ENCODE measurements at regions not wholly inside any gene's neighbourhood (a gene's known extent, or its start where the extent isn't known, plus 50 kb on each side); places are given as distances from the start of the nearest gene placed in this dataset.
"Not testable (repeated sequence)": the region's sequence is repeated elsewhere in the genome, so short reads cannot be mapped to it uniquely, and the experiment has no call there.

DNA sequence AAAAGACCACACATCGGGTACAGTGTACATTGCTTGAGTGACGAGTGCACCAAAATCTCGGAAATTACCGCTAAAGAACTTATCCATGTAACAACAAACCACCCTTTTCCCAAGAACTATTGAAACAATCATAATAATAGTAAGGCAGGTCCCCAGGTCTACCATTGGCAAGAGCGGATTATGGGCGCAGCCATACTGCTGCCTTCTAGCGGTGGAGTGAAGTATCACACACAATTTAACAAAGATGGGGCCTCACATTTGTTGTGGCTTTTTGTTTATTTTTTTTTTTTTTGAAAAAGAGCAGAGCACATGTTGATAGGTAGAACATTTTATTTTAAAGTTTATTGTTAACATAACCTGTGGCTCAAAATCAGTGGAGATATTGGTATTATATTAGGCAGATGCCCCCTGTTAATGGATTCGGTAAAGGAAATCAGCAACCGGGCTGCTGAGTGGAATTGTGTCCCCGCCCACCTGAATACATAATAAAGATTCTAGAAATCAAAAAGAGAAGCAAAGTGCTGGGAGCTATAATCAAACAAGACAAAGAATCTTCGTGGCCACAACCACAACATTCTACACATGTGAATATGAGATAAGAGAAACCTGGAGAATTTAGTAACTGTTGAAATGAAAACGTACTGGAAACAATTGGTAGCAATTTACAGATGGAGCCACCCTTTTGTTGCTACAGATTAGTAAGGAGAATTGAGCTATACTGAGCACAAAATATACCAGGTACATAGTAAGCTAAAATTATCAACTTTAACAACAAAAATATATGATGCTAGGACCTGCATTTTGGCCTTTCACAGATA lies 94.2 kb upstream of the EXOC2 start:
- no peak for ATAC-seq
- no peak for DNase-seq
- intact Hi-C loops (cut with DNase I) = loop anchor here in 1 of 2 donors (5.0 kb wide), 1 partner anchor 195 kb away; no protein-coding TSS in a partner anchor

DNA sequence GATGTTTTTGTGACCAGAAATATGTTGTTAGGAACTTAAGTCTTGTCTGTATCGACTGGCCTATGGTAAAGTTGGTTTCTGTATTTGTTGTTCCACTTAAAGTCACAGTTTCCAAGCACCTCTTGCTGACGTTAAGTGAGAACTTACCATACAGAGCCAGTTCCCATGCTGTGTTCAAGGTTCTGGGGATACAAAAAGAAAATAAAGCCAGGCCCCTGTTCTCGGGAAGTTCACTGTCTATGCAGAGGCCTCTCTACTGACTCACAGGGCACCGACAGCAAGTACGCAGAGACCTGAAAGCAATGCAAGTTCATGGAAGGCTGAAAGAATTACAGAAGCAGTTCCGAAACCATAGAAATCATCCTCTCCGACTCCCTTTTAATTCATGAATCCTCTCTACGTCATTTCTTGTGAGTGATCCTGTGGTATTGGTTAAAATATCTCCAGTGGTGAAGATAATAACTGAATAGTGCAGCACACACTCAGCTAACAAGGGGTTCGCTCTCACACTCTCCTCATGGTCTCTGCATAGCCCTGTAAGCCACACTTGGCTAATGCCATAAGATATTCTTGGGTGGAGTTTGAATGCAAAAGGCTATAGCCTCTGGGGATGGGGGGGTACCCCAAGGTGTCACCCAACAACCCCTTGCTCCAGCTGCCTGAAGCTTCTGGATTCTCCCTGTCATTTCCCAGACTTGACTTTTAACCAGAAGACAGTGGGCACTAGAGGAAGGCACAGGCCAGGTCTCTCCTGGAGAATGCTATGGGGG lies 91.2 kb upstream of the EXOC2 start:
- intact Hi-C loops (cut with DNase I) = no loop called here
- no peak for DNase-seq
- ATAC-seq = no peak

DNA sequence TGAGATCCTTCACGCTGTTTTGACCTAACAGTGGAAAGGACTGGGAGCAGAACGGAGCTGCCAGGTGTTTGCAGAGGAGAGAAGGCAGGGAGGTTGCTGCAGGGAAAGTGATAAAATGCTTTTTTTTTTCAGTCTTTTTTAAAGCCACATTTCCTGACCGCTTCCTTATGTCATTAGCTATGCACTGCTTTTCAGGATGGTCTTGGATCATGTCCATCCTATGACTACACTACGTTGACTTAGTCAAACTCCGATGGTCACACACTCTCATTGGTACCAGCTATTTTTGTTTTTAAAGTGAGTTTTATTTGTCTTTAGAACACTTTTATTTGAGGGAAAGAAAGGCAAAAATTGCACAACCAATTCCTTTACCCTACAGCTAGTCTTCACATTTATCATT lies 89.2 kb upstream of the EXOC2 start:
- ATAC-seq (no peak), DNase-seq (no peak)
- intact Hi-C loops (cut with DNase I) = no loop called here

DNA sequence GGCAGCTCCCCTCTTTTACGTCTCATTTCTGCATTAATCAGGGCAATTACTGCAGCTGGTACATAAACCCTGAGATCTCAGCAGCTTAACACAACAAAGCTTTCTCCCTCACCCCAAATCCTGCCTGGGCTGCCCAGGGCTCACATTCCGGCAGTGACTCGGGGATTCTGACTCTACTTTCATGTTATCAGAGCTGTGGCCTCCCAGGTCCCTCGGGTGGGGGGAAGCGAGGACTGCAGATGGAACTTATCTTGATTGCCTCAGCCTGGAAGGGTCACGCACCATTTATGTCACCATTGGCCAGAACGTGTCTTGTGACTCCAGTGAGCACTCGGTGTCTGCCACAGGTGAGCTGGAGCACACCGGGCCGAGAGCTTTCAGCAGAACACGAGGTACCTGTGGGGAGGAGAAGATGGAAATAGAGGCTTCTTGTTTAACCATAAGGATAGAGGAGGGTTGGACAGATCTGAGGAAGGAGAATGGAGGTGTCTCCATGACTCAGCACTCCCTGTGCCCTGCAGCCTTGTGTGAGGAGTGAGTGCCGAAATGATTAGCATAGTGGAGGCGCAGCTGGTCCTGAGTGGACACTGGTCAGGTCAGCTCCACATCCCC lies 88.5 kb upstream of the EXOC2 start:
- intact Hi-C loops (cut with DNase I) = no loop called here
- DNase-seq (no peak), ATAC-seq (no peak)

DNA sequence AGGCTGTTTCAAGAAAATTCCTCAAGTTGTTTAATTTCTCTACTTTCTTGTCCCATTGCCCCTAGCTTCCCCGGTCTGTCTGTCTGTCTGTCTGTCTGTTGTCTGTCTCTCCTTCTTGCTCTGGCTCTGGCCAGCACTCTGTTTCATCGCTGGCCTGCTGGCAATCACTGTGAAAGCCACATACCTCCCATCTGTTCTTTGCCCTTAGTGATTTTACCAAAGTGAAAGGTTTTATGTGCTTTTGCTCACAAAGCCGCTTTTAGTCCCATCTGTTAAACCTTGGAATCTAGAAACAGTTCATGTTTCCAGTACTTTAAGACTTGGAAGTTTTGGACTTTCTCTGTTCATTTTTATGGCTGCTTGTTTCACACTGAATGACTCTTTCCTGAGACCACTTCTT lies 87.8 kb upstream of the EXOC2 start:
- no peak for ATAC-seq
- no peak for DNase-seq
- intact Hi-C loops (cut with DNase I) = no loop called here

DNA sequence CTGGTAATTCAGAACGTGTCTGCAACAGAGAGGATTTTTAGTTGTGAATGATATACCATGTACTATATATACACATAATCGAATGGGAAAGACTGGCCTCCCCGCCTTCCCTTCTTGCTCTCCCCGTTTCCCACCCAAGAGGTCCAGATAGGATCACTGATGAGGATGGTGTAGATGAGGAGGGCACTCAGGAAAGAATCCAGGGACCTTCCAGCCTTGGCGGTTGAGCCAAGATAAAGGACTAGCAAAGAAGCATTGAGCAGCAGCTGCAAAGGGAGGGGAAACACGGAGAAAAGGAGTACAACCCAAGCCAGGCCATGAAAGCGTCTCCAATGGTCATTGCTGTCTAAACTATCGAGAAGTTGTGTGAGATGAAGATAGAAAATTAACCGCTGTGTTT lies 84.0 kb upstream of the EXOC2 start:
- ATAC-seq (no peak), DNase-seq (no peak)
- intact Hi-C loops (cut with DNase I) = no loop called here

DNA sequence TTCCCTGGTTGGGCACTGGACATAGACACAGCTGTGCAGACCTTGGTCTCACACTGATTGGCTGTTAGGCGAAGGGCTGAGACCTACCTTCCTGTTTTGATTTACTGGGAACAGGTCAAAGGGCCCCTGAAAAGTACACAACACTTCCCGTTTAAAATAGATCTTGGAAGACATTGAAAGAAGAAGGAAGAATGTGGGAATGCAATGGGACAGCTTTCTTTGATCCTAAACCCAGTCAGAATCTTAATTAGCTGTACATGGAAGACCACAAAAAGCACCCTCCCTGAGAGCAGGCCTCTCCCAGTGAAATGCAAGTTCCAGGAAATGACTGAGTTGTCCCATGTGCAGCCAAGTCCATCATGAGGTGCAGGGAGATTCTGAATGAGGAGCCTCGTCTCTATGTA lies 83.6 kb upstream of the EXOC2 start:
- no peak for DNase-seq
- ATAC-seq = no peak
- intact Hi-C loops (cut with DNase I) = no loop called here

DNA sequence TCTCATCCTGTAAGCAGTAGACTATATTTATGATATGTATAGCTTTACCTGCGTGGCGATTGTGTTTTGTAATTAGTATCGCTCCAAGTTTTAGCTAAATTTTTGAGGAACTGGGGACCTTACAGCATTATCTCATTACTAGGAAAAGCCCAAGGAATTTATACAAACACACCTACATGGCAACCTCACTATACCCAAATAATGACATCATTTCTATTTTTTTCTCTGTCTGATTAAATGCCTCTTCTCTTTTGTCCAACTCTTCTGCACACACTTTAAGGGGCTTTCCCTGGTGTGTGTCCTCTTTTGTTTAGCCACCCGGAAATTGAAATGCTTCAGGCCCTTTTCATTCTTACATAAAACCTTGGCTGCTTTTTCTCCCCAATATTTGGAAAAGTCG lies 82.9 kb upstream of the EXOC2 start:
- DNase-seq (no peak), ATAC-seq (no peak)
- intact Hi-C loops (cut with DNase I) = no loop called here

DNA sequence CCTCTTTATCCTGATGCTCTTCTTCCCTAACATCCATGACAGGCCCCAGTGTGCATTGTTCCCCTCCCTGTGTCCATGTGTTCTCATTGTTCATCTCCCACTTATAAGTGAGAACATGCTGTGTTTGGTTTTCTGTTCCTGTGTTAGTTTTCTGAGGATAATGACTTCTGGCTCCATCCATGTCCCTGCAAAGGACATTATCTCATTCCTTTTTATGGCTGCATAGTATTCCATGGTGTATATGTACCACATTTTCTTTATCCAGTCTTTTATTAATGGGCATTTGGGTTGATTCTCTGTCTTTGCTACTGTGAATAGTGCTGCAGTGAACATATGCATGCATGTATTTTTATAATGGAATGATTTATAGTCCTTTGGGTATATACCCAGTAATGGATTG lies 78.7 kb upstream of the EXOC2 start:
- intact Hi-C loops (cut with DNase I); DNase-seq; ATAC-seq: not testable (repeated sequence)

DNA sequence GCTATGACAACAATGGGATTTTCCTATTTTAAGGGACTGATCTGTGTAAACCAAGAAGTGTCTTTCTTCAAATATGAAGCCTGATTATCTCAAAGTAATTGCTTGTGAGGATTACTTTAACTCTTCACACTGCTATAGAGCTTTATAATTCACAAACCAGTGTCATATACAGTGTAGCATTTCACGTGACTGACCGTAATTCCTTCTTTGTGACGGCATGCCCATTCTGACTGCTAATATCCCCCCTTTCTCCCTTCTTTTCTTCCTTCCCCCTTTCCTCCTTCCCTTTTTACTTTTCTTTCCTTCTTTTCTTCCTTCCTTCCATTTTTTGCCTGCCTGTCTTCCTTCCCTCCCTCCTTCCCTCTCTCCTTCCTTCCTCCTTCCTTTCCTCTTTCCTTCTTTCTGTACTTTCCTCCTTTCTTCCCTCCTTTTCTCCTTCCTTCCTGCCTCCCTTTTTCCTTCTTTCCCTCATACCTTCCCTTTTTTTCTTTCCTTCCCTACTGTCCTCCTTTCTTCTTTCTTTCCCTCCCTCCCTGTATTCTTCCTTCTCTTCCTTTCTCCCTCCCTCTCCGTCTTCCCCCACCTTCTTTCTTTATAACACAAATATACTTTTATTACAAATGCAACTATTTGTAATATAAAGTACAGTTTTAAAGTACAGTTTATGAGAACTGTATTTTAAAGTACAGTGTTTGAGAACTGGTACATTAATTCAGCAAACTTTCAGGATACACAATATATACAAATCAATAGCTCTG lies 75.0 kb upstream of the EXOC2 start:
- no peak for DNase-seq
- intact Hi-C loops (cut with DNase I) = no loop called here
- ATAC-seq = no peak

DNA sequence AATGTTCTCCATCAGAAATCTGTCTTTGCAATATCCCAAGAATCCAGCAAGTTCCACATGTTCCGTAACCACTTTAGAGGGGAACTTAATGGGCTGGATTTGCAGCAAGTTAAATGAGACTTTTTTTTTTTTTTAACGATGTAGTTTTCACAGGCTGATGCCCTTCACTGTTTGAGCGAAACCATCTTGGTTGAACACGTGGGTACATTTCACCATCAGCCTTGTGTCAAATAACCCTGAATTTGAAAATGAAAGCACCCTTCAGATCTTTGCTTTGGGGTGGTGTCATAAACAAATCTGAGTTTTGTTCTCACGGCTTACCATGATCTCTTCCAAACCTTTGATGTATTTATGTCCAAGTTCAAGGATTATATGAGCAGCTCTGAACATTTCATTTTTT lies 73.7 kb upstream of the EXOC2 start:
- ATAC-seq (no peak), DNase-seq (no peak)
- intact Hi-C loops (cut with DNase I) = no loop called here

DNA sequence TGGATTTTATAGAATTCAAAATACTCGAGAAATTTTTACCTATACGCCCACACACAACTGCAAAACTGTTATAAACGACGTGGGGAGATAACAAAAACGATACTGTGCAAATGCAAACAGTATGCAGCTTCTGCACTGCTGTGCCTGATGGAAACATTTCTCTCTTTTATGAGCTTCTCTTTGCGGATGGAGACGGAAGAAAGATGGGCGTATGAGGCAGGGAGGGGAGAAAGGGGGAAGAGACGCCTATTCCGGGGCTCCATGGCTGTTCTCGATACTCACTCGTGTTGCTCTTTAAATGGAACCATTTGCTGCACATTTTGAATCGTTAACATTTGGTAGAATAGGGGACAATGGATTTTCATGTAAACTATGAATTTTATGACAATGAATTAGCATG lies 69.1 kb upstream of the EXOC2 start:
- DNase-seq (no peak), ATAC-seq (no peak)
- intact Hi-C loops (cut with DNase I) = no loop called here

DNA sequence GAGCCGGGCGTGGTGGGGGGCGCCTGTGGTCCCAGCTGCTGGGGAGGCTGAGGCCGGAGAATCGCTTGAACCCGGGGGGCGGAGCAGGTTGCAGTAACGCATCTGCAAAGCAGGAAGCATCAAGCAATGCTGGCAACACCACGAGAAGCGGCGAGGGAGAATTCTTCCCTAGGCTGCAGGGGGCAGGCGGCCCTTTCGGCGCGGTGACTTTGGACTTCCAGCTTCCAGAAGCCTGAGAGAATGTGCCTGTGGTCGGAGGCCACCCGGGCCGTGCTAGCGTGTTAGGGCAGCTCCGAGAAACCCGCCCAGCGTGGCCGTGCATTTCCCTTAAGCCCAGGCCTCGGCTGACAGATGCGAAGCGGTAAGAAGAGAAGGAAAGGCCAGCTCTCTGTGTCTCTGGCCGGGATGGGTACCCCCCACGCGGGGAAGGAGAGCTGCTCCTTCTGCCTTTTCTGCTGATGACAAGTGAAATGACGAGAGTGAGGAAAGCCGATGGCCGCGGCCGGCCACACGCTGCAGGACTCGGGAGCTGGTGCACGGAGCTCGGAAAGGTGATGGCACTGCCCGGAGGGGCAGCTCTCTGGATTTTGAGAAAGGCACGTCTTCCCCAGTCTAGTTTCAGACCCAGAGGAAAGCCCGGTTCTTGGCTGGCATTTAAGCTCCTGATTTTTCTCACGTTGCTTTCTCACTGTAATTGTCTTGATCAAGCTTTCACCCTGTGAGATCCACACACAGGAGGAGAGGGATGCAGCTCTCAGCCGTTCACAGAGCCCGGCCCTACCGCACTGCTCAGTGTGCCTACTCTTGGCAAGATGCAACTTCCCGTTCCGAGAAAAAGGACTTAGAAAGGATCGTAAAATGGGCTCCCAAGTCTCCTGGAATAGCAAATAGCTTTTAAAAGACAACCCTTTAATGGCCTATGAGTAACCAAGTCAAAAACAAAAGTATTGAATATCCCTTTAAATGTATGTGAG lies 68.3 kb upstream of the EXOC2 start:
- intact Hi-C loops (cut with DNase I) = no loop called here
- ATAC-seq (no peak), DNase-seq (no peak)

DNA sequence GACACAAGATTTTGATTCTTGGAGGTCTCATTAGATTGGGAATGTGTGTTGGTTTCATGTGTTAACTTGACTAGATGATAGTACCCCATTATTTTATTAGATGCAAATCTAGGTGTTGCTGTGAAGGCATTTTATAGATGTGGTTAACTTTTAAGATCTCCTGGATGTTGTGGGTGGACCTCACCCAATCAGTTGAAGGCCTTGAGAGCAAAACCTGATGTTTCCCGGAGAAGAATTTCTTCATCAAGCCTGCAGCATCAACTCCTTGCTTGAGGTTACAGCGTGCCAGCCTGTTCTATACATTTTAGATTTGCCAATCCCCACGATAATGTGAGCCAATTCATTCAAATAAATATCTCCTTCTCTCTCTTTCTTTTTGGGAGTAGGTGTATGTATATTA lies 66.8 kb upstream of the EXOC2 start:
- no peak for ATAC-seq
- intact Hi-C loops (cut with DNase I) = no loop called here
- no peak for DNase-seq

DNA sequence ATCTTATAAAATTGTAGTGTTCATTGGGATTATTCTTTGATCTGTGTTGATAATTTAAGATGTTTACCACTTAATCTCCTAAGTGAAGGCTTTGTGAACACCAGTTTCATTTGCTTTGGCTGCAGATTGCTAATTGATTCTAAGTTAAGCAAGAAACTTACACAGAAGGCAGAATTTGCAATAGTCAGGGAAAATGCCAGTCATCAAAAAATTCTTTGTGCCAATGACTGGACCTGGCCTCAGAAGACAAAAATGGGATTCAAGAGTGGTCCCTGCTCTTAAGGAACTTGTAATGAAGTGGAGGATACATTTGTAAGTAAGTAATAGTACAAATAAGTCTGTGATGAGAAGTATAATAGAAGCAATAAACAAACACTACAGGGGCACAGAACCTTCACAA lies 63.3 kb upstream of the EXOC2 start:
- DNase-seq = no peak
- intact Hi-C loops (cut with DNase I) = no loop called here
- ATAC-seq = no peak

DNA sequence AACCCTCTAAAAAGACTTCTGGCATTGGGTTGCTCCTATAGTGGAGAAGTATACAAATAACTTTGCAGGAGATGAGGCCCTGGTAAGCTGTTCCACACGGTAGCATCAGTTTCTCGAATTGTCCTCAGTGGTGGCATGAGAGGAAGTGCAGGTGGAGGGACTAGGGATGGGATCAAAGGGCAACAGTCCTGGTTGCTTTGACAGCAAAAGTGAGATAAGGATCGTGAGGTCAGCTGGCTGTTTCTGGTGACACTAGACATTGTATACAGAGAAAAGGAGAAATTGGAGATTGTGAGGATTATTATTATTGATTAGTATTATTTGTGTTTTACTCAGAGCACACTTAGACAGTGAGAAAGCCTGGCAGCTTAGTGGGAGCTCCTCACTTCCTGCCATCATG lies 61.3 kb upstream of the EXOC2 start:
- intact Hi-C loops (cut with DNase I) = no loop called here
- ATAC-seq = no peak

DNA sequence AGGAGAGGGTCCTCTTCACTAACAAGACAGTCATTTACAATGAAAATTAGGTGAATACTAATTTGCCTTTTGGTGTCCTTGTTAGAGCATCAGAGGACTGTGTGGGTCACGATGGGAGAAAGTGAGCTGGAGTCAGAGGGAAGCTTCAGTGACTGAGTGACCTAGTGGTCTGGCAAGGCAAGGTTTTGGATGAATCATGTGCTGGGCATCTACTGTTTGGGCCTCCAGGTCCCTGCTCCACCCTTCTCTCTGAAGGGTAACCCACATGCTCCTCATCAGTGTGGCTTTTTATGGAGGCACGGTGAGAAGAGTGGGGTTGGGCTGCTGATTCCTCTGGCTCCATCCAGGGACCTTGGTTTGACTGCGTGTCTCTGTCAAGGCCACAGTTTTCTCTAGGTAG lies 60.5 kb upstream of the EXOC2 start:
- intact Hi-C loops (cut with DNase I) = no loop called here
- ATAC-seq (no peak), DNase-seq (no peak)

More for the DNA sequence above, 61.3 kb upstream of the EXOC2 start:
- no peak for DNase-seq

DNA sequence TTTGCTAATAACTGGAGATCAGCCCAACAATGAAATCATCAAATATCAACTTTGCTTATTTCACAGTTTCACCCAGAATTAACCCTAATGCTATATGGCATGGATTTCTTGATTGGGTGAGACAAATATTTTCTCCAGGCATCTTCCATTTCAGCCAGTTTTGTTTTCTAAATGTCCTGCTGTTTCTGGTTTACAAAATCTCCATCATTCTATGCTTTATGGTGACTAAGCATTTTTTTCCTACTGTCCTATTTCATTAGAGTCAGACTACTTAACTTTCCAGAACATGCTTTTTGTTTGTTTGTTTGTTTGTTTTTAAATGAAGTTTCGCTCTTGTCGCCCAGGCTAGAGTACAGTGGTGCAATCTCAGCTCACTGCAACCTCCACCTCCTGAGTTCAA lies 59.5 kb upstream of the EXOC2 start:
- intact Hi-C loops (cut with DNase I) = no loop called here
- ATAC-seq = no peak
- no peak for DNase-seq

DNA sequence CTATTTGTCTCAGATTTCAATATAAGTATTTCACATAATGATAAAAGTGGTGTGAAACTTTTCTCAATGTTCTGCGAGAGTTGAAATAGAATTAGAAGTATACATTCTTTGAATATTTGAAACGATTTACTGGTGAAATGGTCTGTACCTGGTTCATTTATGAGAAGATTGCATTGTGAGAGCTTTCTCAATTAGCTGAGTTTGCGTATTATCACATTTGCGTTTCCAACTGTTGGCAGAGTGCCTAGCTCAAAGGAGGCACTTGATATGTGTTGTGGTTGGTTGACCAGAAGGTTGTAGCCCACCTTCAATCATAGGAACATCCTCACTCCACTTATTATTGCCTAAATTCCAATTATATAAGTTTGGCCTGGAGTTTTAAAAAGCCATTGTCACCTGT lies 58.8 kb upstream of the EXOC2 start:
- intact Hi-C loops (cut with DNase I) = no loop called here
- no peak for DNase-seq
- no peak for ATAC-seq

All from left cardiac atrium (tissue), 4 donors.